ENCODE measurements at regions not wholly inside any gene's neighbourhood (a gene's known extent, or its start where the extent isn't known, plus 50 kb on each side); places are given as distances from the start of the nearest gene placed in this dataset.
"Not testable (repeated sequence)": the region's sequence is repeated elsewhere in the genome, so short reads cannot be mapped to it uniquely, and the experiment has no call there.

GRCh38 chr22:34326901-34327300 lies 406.6 kb upstream of the LARGE1 start:
- DNase-seq = no peak

- DNase-seq = no peak
Measured at GRCh38 chr22:34330432-34330831, 410.2 kb upstream of the LARGE1 start.

GRCh38 chr22:34333285-34333684 lies 413.0 kb upstream of the LARGE1 start:
- no peak for DNase-seq

GRCh38 chr22:34334893-34335292 lies 414.6 kb upstream of the LARGE1 start:
- DNase-seq = no peak

- DNase-seq = no peak
Measured at GRCh38 chr22:34344702-34345101, 424.4 kb upstream of the LARGE1 start.

- no peak for DNase-seq
Measured at GRCh38 chr22:34354071-34354817, 434.0 kb upstream of the LARGE1 start.

GRCh38 chr22:34356481-34356880 lies 436.2 kb upstream of the LARGE1 start:
- no peak for DNase-seq

GRCh38 chr22:34370711-34371110 lies 450.4 kb upstream of the LARGE1 start:
- DNase-seq = no peak

GRCh38 chr22:34379825-34380224 lies 459.5 kb upstream of the LARGE1 start:
- no peak for DNase-seq

- DNase-seq = no peak
Measured at GRCh38 chr22:34380532-34380931, 460.3 kb upstream of the LARGE1 start.

- DNase-seq = no peak
Measured at GRCh38 chr22:34390400-34390799, 470.1 kb upstream of the LARGE1 start.

- DNase-seq = no peak
Measured at GRCh38 chr22:34395370-34395769, 475.1 kb upstream of the LARGE1 start.

GRCh38 chr22:34403667-34404066 lies 483.4 kb upstream of the LARGE1 start:
- DNase-seq = no peak

- no peak for DNase-seq
Measured at GRCh38 chr22:34410111-34410510, 489.8 kb upstream of the LARGE1 start.

GRCh38 chr22:34414467-34415440 lies 494.5 kb upstream of the LARGE1 start:
- DNase-seq = peak; percentile 84

- no peak for DNase-seq
Measured at GRCh38 chr22:34416022-34416860, 496.0 kb upstream of the LARGE1 start.

- DNase-seq = not testable (repeated sequence)
Measured at GRCh38 chr22:34422948-34423347, 502.7 kb upstream of the LARGE1 start.

GRCh38 chr22:34427436-34427835 lies 507.2 kb upstream of the LARGE1 start:
- no peak for DNase-seq

- no peak for DNase-seq
Measured at GRCh38 chr22:34427841-34428240, 507.6 kb upstream of the LARGE1 start.

GRCh38 chr22:34429314-34429713 lies 509.0 kb upstream of the LARGE1 start:
- DNase-seq = no peak

- no peak for DNase-seq
Measured at GRCh38 chr22:34430386-34430785, 510.1 kb upstream of the LARGE1 start.

GRCh38 chr22:34434371-34434770 lies 514.1 kb upstream of the LARGE1 start:
- DNase-seq = no peak

- DNase-seq = no peak
Measured at GRCh38 chr22:34437140-34437539, 516.9 kb upstream of the LARGE1 start.

Data from RPMI8226 (cell line).